H1 (cell line): ENCODE measurements at regions not wholly inside any gene's neighbourhood (a gene's known extent, or its start where the extent isn't known, plus 50 kb on each side); places are given as distances from the start of the nearest gene placed in this dataset.

Experiments
- CBX5 ChIP-seq: fragments of 300-800, 300-1000 bp; sonication (generic); IDR thresholded peaks from 2 replicates; pipeline ENCODE4 v1.7.1; 2016; ENCODE audit warnings: antibody characterized with exemption, low read length, low read depth
- ZNF274 ChIP-seq: IDR thresholded peaks from 2 replicates; pipeline ENCODE4 v1.7.0; 2012; ENCODE audit warnings: low read length, borderline replicate concordance; ENCODE audit errors: extremely low read depth

- no peak for TF ChIP-seq ZNF274
- no peak for TF ChIP-seq CBX5
Measured at GRCh38 chr3:164879201-164879600, 199.1 kb downstream of the SI start (continued).
